ENCODE measurements at regions not wholly inside any gene's neighbourhood (a gene's known extent, or its start where the extent isn't known, plus 50 kb on each side); places are given as distances from the start of the nearest gene placed in this dataset.

DNA sequence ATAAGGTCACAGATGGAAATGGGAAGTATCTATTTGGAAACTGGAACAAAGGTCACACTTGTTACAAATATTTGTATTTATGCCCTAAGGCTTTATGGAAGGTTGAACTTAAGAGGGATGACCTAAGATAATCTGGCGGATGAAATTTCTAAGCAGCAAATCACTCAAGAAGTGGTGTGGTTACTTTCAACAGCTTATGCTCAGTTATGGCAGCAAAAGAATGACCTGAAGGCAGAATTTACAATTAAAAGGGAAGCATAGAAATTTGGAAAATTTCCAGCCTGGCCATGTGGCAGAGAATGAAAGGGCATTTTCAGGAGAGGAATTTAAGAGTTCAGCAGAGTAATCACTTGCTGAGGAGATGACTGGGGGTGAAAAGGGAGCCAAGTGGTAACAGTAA, 95.8 kb upstream of the TNS3 start:
- H3K27ac ChIP-seq (ENCODE audit: low read depth, low read length) = no peak overlapping the region
- no peak overlapping the region for H3K4me3 ChIP-seq (ENCODE audit: low read depth, low read length)
- H3K36me3 ChIP-seq (ENCODE audit: control insufficient read depth, insufficient read depth, low read length) = no peaks in the 10 kb centered on the region
- H3K9me3 ChIP-seq (ENCODE audit: control insufficient read depth, insufficient read depth, low read depth, low read length) = peaks cover 14% of the 10 kb centered on the region
- H3K27me3 ChIP-seq (ENCODE audit: control insufficient read depth, insufficient read depth, low read length) = no peaks in the 10 kb centered on the region
- no peak overlapping the region for H3K9ac ChIP-seq (ENCODE audit: low read length)
- peaks cover 31% of the 10 kb centered on the region for H3K4me1 ChIP-seq (ENCODE audit: control insufficient read depth, insufficient read depth, low read length)

DNA sequence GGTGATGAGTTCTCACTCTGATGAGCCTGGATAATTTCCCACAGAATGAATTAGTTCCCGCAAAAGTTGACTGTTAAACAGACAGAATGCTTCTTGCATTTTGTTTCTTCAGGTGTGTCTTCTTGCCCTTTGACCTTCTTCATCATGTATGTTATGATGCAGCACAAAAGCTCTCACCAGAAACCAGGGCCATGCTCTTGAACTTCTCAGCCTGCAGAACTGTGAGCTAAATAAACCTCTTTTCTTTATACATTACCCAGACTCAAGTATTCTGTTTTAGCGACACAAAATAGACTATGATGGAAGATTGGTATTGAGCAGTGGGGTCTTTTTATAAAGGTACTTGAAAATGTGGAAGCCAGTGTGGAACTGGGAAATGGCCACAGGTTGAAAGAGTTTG, 95.2 kb upstream of the TNS3 start:
- Histone ChIP-seq H3K4me3 (ENCODE audit: low read depth, low read length) (no peak overlapping the region), H3K27me3 (ENCODE audit: control insufficient read depth, insufficient read depth, low read length) (no peaks in the 10 kb centered on the region), H3K4me1 (ENCODE audit: control insufficient read depth, insufficient read depth, low read length) (peaks cover 37% of the 10 kb centered on the region), H3K9me3 (ENCODE audit: control insufficient read depth, insufficient read depth, low read depth, low read length) (peaks cover 14% of the 10 kb centered on the region), H3K9ac (ENCODE audit: low read length) (no peak overlapping the region), H3K27ac (ENCODE audit: low read depth, low read length) (no peak overlapping the region), H3K36me3 (ENCODE audit: control insufficient read depth, insufficient read depth, low read length) (no peaks in the 10 kb centered on the region)

- no peak overlapping the region for H3K9ac ChIP-seq (ENCODE audit: low read length)
- H3K9me3 ChIP-seq (ENCODE audit: control insufficient read depth, insufficient read depth, low read depth, low read length) = peaks cover 14% of the 10 kb centered on the region
- no peak overlapping the region for H3K4me3 ChIP-seq (ENCODE audit: low read depth, low read length)
- H3K36me3 ChIP-seq (ENCODE audit: control insufficient read depth, insufficient read depth, low read length) = no peaks in the 10 kb centered on the region
- H3K27me3 ChIP-seq (ENCODE audit: control insufficient read depth, insufficient read depth, low read length) = no peaks in the 10 kb centered on the region
- peaks cover 24% of the 10 kb centered on the region for H3K4me1 ChIP-seq (ENCODE audit: control insufficient read depth, insufficient read depth, low read length)
- no peak overlapping the region for H3K27ac ChIP-seq (ENCODE audit: low read depth, low read length)
Measured at GRCh38 chr7:47672977-47673381, 91.1 kb upstream of the TNS3 start.

- Histone ChIP-seq H3K9ac (ENCODE audit: low read length) (no peak overlapping the region), H3K27ac (ENCODE audit: low read depth, low read length) (no peak overlapping the region), H3K27me3 (ENCODE audit: control insufficient read depth, insufficient read depth, low read length) (no peaks in the 10 kb centered on the region), H3K9me3 (ENCODE audit: control insufficient read depth, insufficient read depth, low read depth, low read length) (peaks cover 10% of the 10 kb centered on the region), H3K4me3 (ENCODE audit: low read depth, low read length) (no peak overlapping the region), H3K4me1 (ENCODE audit: control insufficient read depth, insufficient read depth, low read length) (peaks cover 24% of the 10 kb centered on the region), H3K36me3 (ENCODE audit: control insufficient read depth, insufficient read depth, low read length) (no peaks in the 10 kb centered on the region)
Measured at GRCh38 chr7:47672271-47672791, 90.4 kb upstream of the TNS3 start.

- Histone ChIP-seq H3K9me3 (ENCODE audit: control insufficient read depth, insufficient read depth, low read depth, low read length) (peaks cover under 1% of the 10 kb centered on the region; the same call in 1 of the 2 replicates), H3K36me3 (ENCODE audit: control insufficient read depth, insufficient read depth, low read length) (no peaks in the 10 kb centered on the region), H3K27ac (ENCODE audit: low read depth, low read length) (no peak overlapping the region), H3K27me3 (ENCODE audit: control insufficient read depth, insufficient read depth, low read length) (no peaks in the 10 kb centered on the region), H3K9ac (ENCODE audit: low read length) (no peak overlapping the region), H3K4me3 (ENCODE audit: low read depth, low read length) (no peak overlapping the region), H3K4me1 (ENCODE audit: control insufficient read depth, insufficient read depth, low read length) (peaks cover 24% of the 10 kb centered on the region)
Measured at GRCh38 chr7:47671358-47671757, 89.4 kb upstream of the TNS3 start.

DNA sequence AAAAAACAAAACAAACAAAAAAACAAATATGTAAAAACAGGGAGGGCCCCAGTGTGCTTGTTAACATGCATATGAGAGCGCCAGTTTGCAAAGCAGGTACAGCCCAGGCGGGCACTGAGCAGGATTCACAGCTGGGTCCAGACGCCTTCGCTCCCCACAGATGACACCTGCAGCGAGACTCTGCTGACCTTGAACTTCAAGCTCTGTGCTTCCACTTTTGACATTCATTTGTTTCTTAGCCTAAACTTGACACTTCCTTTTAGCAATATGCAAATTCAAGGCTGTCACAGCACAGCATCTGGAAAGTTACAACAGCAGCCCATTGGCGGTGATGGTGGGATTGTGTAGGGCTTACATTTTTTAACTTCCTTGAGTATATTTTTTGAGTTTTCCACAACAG, 88.8 kb upstream of the TNS3 start:
- H3K27ac ChIP-seq (ENCODE audit: low read depth, low read length) = no peak overlapping the region
- H3K36me3 ChIP-seq (ENCODE audit: control insufficient read depth, insufficient read depth, low read length) = no peaks in the 10 kb centered on the region
- H3K4me1 ChIP-seq (ENCODE audit: control insufficient read depth, insufficient read depth, low read length) = peaks cover 24% of the 10 kb centered on the region
- H3K9ac ChIP-seq (ENCODE audit: low read length) = no peak overlapping the region
- H3K27me3 ChIP-seq (ENCODE audit: control insufficient read depth, insufficient read depth, low read length) = no peaks in the 10 kb centered on the region
- no peaks in the 10 kb centered on the region for H3K9me3 ChIP-seq (ENCODE audit: control insufficient read depth, insufficient read depth, low read depth, low read length)
- no peak overlapping the region for H3K4me3 ChIP-seq (ENCODE audit: low read depth, low read length)

- Histone ChIP-seq H3K9ac (ENCODE audit: low read length) (no peak overlapping the region), H3K27ac (ENCODE audit: low read depth, low read length) (no peak overlapping the region), H3K36me3 (ENCODE audit: control insufficient read depth, insufficient read depth, low read length) (no peaks in the 10 kb centered on the region), H3K9me3 (ENCODE audit: control insufficient read depth, insufficient read depth, low read depth, low read length) (no peaks in the 10 kb centered on the region), H3K4me1 (ENCODE audit: control insufficient read depth, insufficient read depth, low read length) (peaks cover 24% of the 10 kb centered on the region), H3K27me3 (ENCODE audit: control insufficient read depth, insufficient read depth, low read length) (no peaks in the 10 kb centered on the region), H3K4me3 (ENCODE audit: low read depth, low read length) (no peak overlapping the region)
Measured at GRCh38 chr7:47669901-47670384, 88.0 kb upstream of the TNS3 start.

GRCh38 chr7:47669178-47669891, 87.4 kb upstream of the TNS3 start:
- H3K36me3 ChIP-seq (ENCODE audit: control insufficient read depth, insufficient read depth, low read length) = no peaks in the 10 kb centered on the region
- peaks cover 24% of the 10 kb centered on the region for H3K4me1 ChIP-seq (ENCODE audit: control insufficient read depth, insufficient read depth, low read length)
- no peaks in the 10 kb centered on the region for H3K27me3 ChIP-seq (ENCODE audit: control insufficient read depth, insufficient read depth, low read length)
- no peaks in the 10 kb centered on the region for H3K9me3 ChIP-seq (ENCODE audit: control insufficient read depth, insufficient read depth, low read depth, low read length)
- H3K27ac ChIP-seq (ENCODE audit: low read depth, low read length) = no peak overlapping the region
- H3K4me3 ChIP-seq (ENCODE audit: low read depth, low read length) = no peak overlapping the region
- no peak overlapping the region for H3K9ac ChIP-seq (ENCODE audit: low read length)

- H3K9ac ChIP-seq (ENCODE audit: low read length) = no peak overlapping the region
- H3K9me3 ChIP-seq (ENCODE audit: control insufficient read depth, insufficient read depth, low read depth, low read length) = no peaks in the 10 kb centered on the region
- no peak overlapping the region for H3K4me3 ChIP-seq (ENCODE audit: low read depth, low read length)
- no peaks in the 10 kb centered on the region for H3K36me3 ChIP-seq (ENCODE audit: control insufficient read depth, insufficient read depth, low read length)
- H3K4me1 ChIP-seq (ENCODE audit: control insufficient read depth, insufficient read depth, low read length) = peaks cover 6% of the 10 kb centered on the region
- H3K27me3 ChIP-seq (ENCODE audit: control insufficient read depth, insufficient read depth, low read length) = no peaks in the 10 kb centered on the region
- no peak overlapping the region for H3K27ac ChIP-seq (ENCODE audit: low read depth, low read length)
Measured at GRCh38 chr7:47666164-47666862, 84.4 kb upstream of the TNS3 start.

DNA sequence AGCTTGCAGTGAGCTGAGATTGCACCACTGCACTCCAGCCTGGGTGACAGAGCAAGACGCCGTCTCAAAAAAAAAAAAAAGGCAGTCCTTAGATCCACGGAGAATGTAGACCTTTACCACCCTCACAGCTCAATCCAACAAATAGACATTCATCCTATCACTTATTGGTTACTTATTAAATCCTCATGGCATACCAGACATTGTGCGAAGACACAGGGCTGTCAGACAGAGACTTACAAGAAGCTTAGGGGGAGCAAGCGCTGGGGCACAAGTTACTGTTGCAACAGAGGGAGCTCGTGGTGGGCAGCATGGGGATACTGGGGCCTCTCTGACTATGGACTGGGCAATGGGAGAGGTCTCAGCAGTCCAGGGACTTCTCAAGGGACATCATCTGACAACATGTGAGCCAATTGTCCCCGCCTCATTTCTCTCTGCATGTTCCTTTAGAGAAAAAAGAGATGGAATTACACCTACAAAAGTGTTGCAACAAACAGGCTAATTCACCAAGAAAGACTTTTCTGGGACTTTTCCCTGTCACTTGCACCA, 82.8 kb upstream of the TNS3 start:
- Histone ChIP-seq H3K27ac (ENCODE audit: low read depth, low read length) (no peak overlapping the region), H3K4me1 (ENCODE audit: control insufficient read depth, insufficient read depth, low read length) (no peaks in the 10 kb centered on the region), H3K4me3 (ENCODE audit: low read depth, low read length) (no peak overlapping the region), H3K9ac (ENCODE audit: low read length) (no peak overlapping the region), H3K27me3 (ENCODE audit: control insufficient read depth, insufficient read depth, low read length) (no peaks in the 10 kb centered on the region), H3K36me3 (ENCODE audit: control insufficient read depth, insufficient read depth, low read length) (no peaks in the 10 kb centered on the region), H3K9me3 (ENCODE audit: control insufficient read depth, insufficient read depth, low read depth, low read length) (no peaks in the 10 kb centered on the region)

- H3K4me3 ChIP-seq (ENCODE audit: low read depth, low read length) = no peak overlapping the region
- H3K27me3 ChIP-seq (ENCODE audit: control insufficient read depth, insufficient read depth, low read length) = no peaks in the 10 kb centered on the region
- H3K9me3 ChIP-seq (ENCODE audit: control insufficient read depth, insufficient read depth, low read depth, low read length) = no peaks in the 10 kb centered on the region
- H3K27ac ChIP-seq (ENCODE audit: low read depth, low read length) = no peak overlapping the region
- no peaks in the 10 kb centered on the region for H3K4me1 ChIP-seq (ENCODE audit: control insufficient read depth, insufficient read depth, low read length)
- H3K36me3 ChIP-seq (ENCODE audit: control insufficient read depth, insufficient read depth, low read length) = no peaks in the 10 kb centered on the region
- H3K9ac ChIP-seq (ENCODE audit: low read length) = no peak overlapping the region
Measured at GRCh38 chr7:47663851-47664250, 81.9 kb upstream of the TNS3 start.

Data from HUES6 (cell line).